ENCODE measurements at regions not wholly inside any gene's neighbourhood (a gene's known extent, or its start where the extent isn't known, plus 50 kb on each side); places are given as distances from the start of the nearest gene placed in this dataset.

GRCh38 chr7:10815546-10815945 is 158.1 kb upstream of the PHF14 start:
- H3K27ac Mint-ChIP-seq = no peak overlapping the region
- no peaks in the 10 kb centered on the region for H3K36me3 ChIP-seq (ENCODE audit: control insufficient read depth in 2 of 2, extremely low read depth in 1 of 2, insufficient read depth in 1 of 2, low read length in 1 of 2)
- no peak overlapping the region for H3K4me3 Mint-ChIP-seq
- no peaks in the 10 kb centered on the region for H3K9me3 Mint-ChIP-seq
- H3K27me3 ChIP-seq (replicated peaks in 1 of 2; ENCODE audit: control insufficient read depth in 2 of 2, extremely low read depth in 1 of 2, insufficient read depth in 2 of 2, low read length in 1 of 2) = no peaks in the 10 kb centered on the region
- H3K9me3 ChIP-seq = no peaks in the 10 kb centered on the region
- H3K4me3 ChIP-seq (ENCODE audit: control insufficient read depth in 1 of 2, extremely low read depth in 1 of 2, low read length in 1 of 2) = no peak overlapping the region
- DNase-seq (no peak), ATAC-seq (replicated peaks in 1 of 4) (no peak)
- H3K27ac ChIP-seq (ENCODE audit: low read length) = no peak overlapping the region
- WGBS (ENCODE audit: insufficient coverage) = no CpG with 5 or more reads among the region's 3 CpGs
- ChIA-PET CTCF (no interaction called here), POLR2A (no interaction called here)
- H3K36me3 Mint-ChIP-seq = no peaks in the 10 kb centered on the region
- H3K4me1 Mint-ChIP-seq = no peaks in the 10 kb centered on the region
- peaks cover 0 to 7% of the 10 kb centered on the region in 2 donors for H3K27me3 Mint-ChIP-seq
- H3K4me1 ChIP-seq (ENCODE audit: control insufficient read depth in 1 of 2, extremely low read depth in 1 of 2, insufficient read depth in 2 of 2, low read length in 2 of 2) = no peaks in the 10 kb centered on the region

DNA sequence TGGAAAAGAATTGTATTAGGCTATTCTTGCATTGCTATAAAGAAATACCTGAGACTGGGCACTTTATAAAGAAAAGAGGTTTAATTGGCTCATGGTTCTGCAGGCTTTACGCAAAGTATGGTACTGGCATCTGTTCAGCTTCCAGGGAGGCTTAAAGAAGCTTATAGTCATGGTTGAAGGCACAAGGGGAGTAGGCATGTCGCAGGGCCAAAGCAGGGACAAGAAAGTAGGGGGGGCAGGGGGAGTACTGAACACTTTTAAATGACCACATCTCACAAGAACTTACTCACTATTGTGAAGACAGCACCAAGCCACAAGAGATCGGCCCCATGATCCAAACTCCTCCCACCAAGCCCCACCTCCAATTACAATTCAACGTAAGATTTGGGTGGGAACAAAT is 152.5 kb upstream of the PHF14 start:
- H3K4me3 ChIP-seq (ENCODE audit: control insufficient read depth in 1 of 2, extremely low read depth in 1 of 2, low read length in 1 of 2) = no peak overlapping the region
- 90% methylated on average over 1 of the region's 4 CpGs for WGBS (ENCODE audit: insufficient coverage)

DNA sequence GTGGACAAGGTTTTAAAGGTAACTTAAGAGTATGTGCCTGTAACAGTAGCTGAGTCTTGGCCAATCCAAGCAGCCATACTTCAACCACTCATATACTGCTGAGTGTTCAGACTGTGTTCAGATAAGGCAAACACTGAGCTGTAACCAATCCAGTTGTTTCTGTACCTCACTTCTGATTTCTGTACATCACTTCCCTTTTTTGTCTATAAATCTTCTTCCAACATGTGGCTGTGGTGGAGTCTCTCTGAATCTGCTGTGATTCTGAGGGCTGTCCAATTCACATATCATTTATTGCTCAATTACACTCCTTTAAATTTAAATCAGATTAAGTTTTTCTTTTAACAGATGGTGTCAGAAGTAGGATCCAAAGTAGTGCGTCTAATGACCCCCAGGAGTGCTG is 149.5 kb upstream of the PHF14 start:
- no peak overlapping the region for H3K27ac Mint-ChIP-seq
- no peaks in the 10 kb centered on the region for H3K9me3 Mint-ChIP-seq
- Histone ChIP-seq H3K27ac (ENCODE audit: low read length) (no peak overlapping the region), H3K9me3 (no peaks in the 10 kb centered on the region), H3K4me3 (ENCODE audit: control insufficient read depth in 1 of 2, extremely low read depth in 1 of 2, low read length in 1 of 2) (no peak overlapping the region), H3K4me1 (ENCODE audit: control insufficient read depth in 1 of 2, extremely low read depth in 1 of 2, insufficient read depth in 2 of 2, low read length in 2 of 2) (no peaks in the 10 kb centered on the region), H3K36me3 (ENCODE audit: control insufficient read depth in 2 of 2, extremely low read depth in 1 of 2, insufficient read depth in 1 of 2, low read length in 1 of 2) (no peaks in the 10 kb centered on the region), H3K27me3 (replicated peaks in 1 of 2; ENCODE audit: control insufficient read depth in 2 of 2, extremely low read depth in 1 of 2, insufficient read depth in 2 of 2, low read length in 1 of 2) (no peaks in the 10 kb centered on the region)
- ATAC-seq (replicated peaks in 1 of 4) (no peak), DNase-seq (no peak)
- POLR2A ChIA-PET = no interaction called here
- H3K4me1 Mint-ChIP-seq = no peaks in the 10 kb centered on the region
- H3K4me3 Mint-ChIP-seq = no peak overlapping the region
- no peaks in the 10 kb centered on the region for H3K27me3 Mint-ChIP-seq
- CTCF ChIA-PET = no interaction called here
- no peaks in the 10 kb centered on the region for H3K36me3 Mint-ChIP-seq
- no CpG with 5 or more reads among the region's 1 CpG for WGBS (ENCODE audit: insufficient coverage)

More for the DNA sequence above, 152.5 kb upstream of the PHF14 start:
- Histone ChIP-seq H3K9me3 (no peaks in the 10 kb centered on the region), H3K27me3 (replicated peaks in 1 of 2; ENCODE audit: control insufficient read depth in 2 of 2, extremely low read depth in 1 of 2, insufficient read depth in 2 of 2, low read length in 1 of 2) (no peaks in the 10 kb centered on the region), H3K27ac (ENCODE audit: low read length) (no peak overlapping the region), H3K36me3 (ENCODE audit: control insufficient read depth in 2 of 2, extremely low read depth in 1 of 2, insufficient read depth in 1 of 2, low read length in 1 of 2) (no peaks in the 10 kb centered on the region), H3K4me1 (ENCODE audit: control insufficient read depth in 1 of 2, extremely low read depth in 1 of 2, insufficient read depth in 2 of 2, low read length in 2 of 2) (no peaks in the 10 kb centered on the region)
- Mint-ChIP-seq H3K4me1 (no peaks in the 10 kb centered on the region), H3K27me3 (peaks cover 0 to under 1% of the 10 kb centered on the region in 2 donors), H3K9me3 (no peaks in the 10 kb centered on the region), H3K4me3 (no peak overlapping the region), H3K27ac (no peak overlapping the region), H3K36me3 (no peaks in the 10 kb centered on the region)
- POLR2A ChIA-PET = no interaction called here
- DNase-seq (no peak), ATAC-seq (replicated peaks in 1 of 4) (no peak)
- CTCF ChIA-PET = interaction anchor here in 1 of 2 donors (0.6 kb wide), 1 partner anchor 10 kb away, joined by 3 read pairs; no protein-coding TSS in a partner anchor

- Histone ChIP-seq H3K27me3 (replicated peaks in 1 of 2; ENCODE audit: control insufficient read depth in 2 of 2, extremely low read depth in 1 of 2, insufficient read depth in 2 of 2, low read length in 1 of 2) (no peaks in the 10 kb centered on the region), H3K27ac (ENCODE audit: low read length) (no peak overlapping the region), H3K4me1 (ENCODE audit: control insufficient read depth in 1 of 2, extremely low read depth in 1 of 2, insufficient read depth in 2 of 2, low read length in 2 of 2) (no peaks in the 10 kb centered on the region), H3K36me3 (ENCODE audit: control insufficient read depth in 2 of 2, extremely low read depth in 1 of 2, insufficient read depth in 1 of 2, low read length in 1 of 2) (no peaks in the 10 kb centered on the region), H3K9me3 (no peaks in the 10 kb centered on the region), H3K4me3 (ENCODE audit: control insufficient read depth in 1 of 2, extremely low read depth in 1 of 2, low read length in 1 of 2) (no peak overlapping the region)
- H3K27me3 Mint-ChIP-seq = peaks cover 0 to 14% of the 10 kb centered on the region in 2 donors
- no peak overlapping the region for H3K27ac Mint-ChIP-seq
- H3K4me3 Mint-ChIP-seq = no peak overlapping the region
- H3K9me3 Mint-ChIP-seq = no peaks in the 10 kb centered on the region
- no peaks in the 10 kb centered on the region for H3K4me1 Mint-ChIP-seq
- H3K36me3 Mint-ChIP-seq = no peaks in the 10 kb centered on the region
- ChIA-PET POLR2A (no interaction called here), CTCF (no interaction called here)
- WGBS (ENCODE audit: insufficient coverage) = no CpG with 5 or more reads among the region's 1 CpG
- DNase-seq (no peak), ATAC-seq (replicated peaks in 1 of 4) (no peak)
Observed at GRCh38 chr7:10838228-10838627, 135.4 kb upstream of the PHF14 start.

GRCh38 chr7:10845225-10845624 is 128.4 kb upstream of the PHF14 start:
- no peaks in the 10 kb centered on the region for H3K36me3 ChIP-seq (ENCODE audit: control insufficient read depth in 2 of 2, extremely low read depth in 1 of 2, insufficient read depth in 1 of 2, low read length in 1 of 2)
- H3K27me3 ChIP-seq (replicated peaks in 1 of 2; ENCODE audit: control insufficient read depth in 2 of 2, extremely low read depth in 1 of 2, insufficient read depth in 2 of 2, low read length in 1 of 2) = peaks cover 0 to 4% of the 10 kb centered on the region in 2 experiments
- no peaks in the 10 kb centered on the region for H3K9me3 Mint-ChIP-seq
- no CpG with 5 or more reads among the region's 2 CpGs for WGBS (ENCODE audit: insufficient coverage)
- no peaks in the 10 kb centered on the region for H3K4me1 ChIP-seq (ENCODE audit: control insufficient read depth in 1 of 2, extremely low read depth in 1 of 2, insufficient read depth in 2 of 2, low read length in 2 of 2)
- no peak overlapping the region for H3K27ac Mint-ChIP-seq
- no peak overlapping the region for H3K27ac ChIP-seq (ENCODE audit: low read length)
- H3K4me3 Mint-ChIP-seq = no peak overlapping the region
- H3K4me3 ChIP-seq (ENCODE audit: control insufficient read depth in 1 of 2, extremely low read depth in 1 of 2, low read length in 1 of 2) = no peak overlapping the region
- H3K36me3 Mint-ChIP-seq = no peaks in the 10 kb centered on the region
- DNase-seq (no peak), ATAC-seq (replicated peaks in 1 of 4) (no peak)
- ChIA-PET POLR2A (no interaction called here), CTCF (no interaction called here)
- H3K9me3 ChIP-seq = peaks cover 2% of the 10 kb centered on the region
- no peaks in the 10 kb centered on the region for H3K4me1 Mint-ChIP-seq
- peaks cover 1 to 6% of the 10 kb centered on the region in 2 donors for H3K27me3 Mint-ChIP-seq

DNA sequence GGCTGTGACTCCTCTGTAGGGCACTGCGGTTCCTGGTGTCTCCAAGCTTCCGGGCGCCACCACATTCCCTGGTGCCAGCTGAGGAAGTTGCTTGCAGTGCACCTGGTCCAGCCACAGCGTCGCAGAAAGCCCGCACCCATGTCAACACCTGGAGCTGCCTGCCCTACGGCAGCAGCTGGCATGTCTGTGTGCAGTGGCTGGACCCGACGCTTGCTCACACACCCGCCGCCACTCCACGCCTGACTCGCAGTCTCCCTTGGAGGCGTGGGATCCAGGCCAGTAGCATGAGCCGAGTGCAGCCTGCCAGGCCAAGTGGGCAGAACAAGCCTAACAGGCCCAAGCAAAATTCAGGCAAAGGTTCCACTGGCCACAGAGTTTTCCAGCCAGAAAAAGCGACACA is 118.1 kb upstream of the PHF14 start:
- Mint-ChIP-seq H3K27me3 (peaks cover 2 to 11% of the 10 kb centered on the region in 2 donors), H3K27ac (no peak overlapping the region), H3K36me3 (no peaks in the 10 kb centered on the region), H3K4me3 (no peak overlapping the region), H3K9me3 (no peaks in the 10 kb centered on the region), H3K4me1 (no peaks in the 10 kb centered on the region)
- DNase-seq (no peak), ATAC-seq (replicated peaks in 1 of 4) (no peak)
- ChIA-PET POLR2A (no interaction called here), CTCF (no interaction called here)
- Histone ChIP-seq H3K4me3 (ENCODE audit: control insufficient read depth in 1 of 2, extremely low read depth in 1 of 2, low read length in 1 of 2) (no peak overlapping the region), H3K27me3 (replicated peaks in 1 of 2; ENCODE audit: control insufficient read depth in 2 of 2, extremely low read depth in 1 of 2, insufficient read depth in 2 of 2, low read length in 1 of 2) (no peaks in the 10 kb centered on the region), H3K27ac (ENCODE audit: low read length) (no peak overlapping the region), H3K36me3 (ENCODE audit: control insufficient read depth in 2 of 2, extremely low read depth in 1 of 2, insufficient read depth in 1 of 2, low read length in 1 of 2) (no peaks in the 10 kb centered on the region), H3K9me3 (no peaks in the 10 kb centered on the region), H3K4me1 (ENCODE audit: control insufficient read depth in 1 of 2, extremely low read depth in 1 of 2, insufficient read depth in 2 of 2, low read length in 2 of 2) (no peaks in the 10 kb centered on the region)
- WGBS (ENCODE audit: insufficient coverage) = 92% methylated on average over 15 of the region's 16 CpGs

DNA sequence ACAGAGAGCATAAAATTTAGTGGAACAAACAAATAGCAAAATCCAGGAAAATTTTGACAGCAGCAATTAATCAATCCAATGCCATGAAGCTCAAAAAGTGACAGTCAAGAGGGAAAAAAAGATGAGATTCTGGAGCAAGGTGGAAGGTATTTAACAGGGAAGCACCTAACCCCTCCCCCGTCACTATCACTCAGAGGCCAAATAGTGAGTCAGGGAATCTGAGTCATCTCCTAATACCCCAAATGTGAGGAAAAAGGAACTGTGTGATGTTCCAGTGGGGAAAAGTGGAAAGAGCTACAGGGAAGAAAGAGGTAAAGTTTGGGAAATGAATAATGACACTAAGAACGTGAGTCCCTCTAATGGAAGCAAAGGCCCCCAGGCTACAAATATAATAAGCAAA is 113.2 kb upstream of the PHF14 start:
- CTCF ChIA-PET = no interaction called here
- Histone ChIP-seq H3K27me3 (replicated peaks in 1 of 2; ENCODE audit: control insufficient read depth in 2 of 2, extremely low read depth in 1 of 2, insufficient read depth in 2 of 2, low read length in 1 of 2) (no peaks in the 10 kb centered on the region), H3K27ac (ENCODE audit: low read length) (no peak overlapping the region), H3K9me3 (no peaks in the 10 kb centered on the region), H3K4me1 (ENCODE audit: control insufficient read depth in 1 of 2, extremely low read depth in 1 of 2, insufficient read depth in 2 of 2, low read length in 2 of 2) (no peaks in the 10 kb centered on the region), H3K4me3 (ENCODE audit: control insufficient read depth in 1 of 2, extremely low read depth in 1 of 2, low read length in 1 of 2) (no peak overlapping the region), H3K36me3 (ENCODE audit: control insufficient read depth in 2 of 2, extremely low read depth in 1 of 2, insufficient read depth in 1 of 2, low read length in 1 of 2) (no peaks in the 10 kb centered on the region)
- no peak overlapping the region for H3K4me3 Mint-ChIP-seq
- no peak for DNase-seq
- 60% methylated on average over 1 of the region's 2 CpGs for WGBS (ENCODE audit: insufficient coverage)
- H3K9me3 Mint-ChIP-seq = no peaks in the 10 kb centered on the region
- ATAC-seq (replicated peaks in 1 of 4) = no peak
- H3K36me3 Mint-ChIP-seq = no peaks in the 10 kb centered on the region
- no peaks in the 10 kb centered on the region for H3K4me1 Mint-ChIP-seq
- POLR2A ChIA-PET = interaction anchor here in 1 of 2 donors (0.6 kb wide), 1 partner anchor 187 kb away, joined by 3 read pairs; no protein-coding TSS in a partner anchor
- H3K27me3 Mint-ChIP-seq = peaks cover 4 to 9% of the 10 kb centered on the region in 2 donors
- H3K27ac Mint-ChIP-seq = no peak overlapping the region

Measured in T-cell (primary cell).